ENCODE measurements at regions not wholly inside any gene's neighbourhood (a gene's known extent, or its start where the extent isn't known, plus 50 kb on each side); places are given as distances from the start of the nearest gene placed in this dataset.

- TF ChIP-seq POLR2AphosphoS5 (IDR thresholded peaks at IDR 0.05; ENCODE audit: low read depth, low read length) = no peak
- TF ChIP-seq YY1 (IDR thresholded peaks at IDR 0.05; ENCODE audit: low read depth) = no peak
- no peak for TF ChIP-seq CTCF (IDR thresholded peaks at IDR 0.05)
- no peak for TF ChIP-seq EP300 (IDR thresholded peaks at IDR 0.05; ENCODE audit: borderline replicate concordance in 1 of 2, low read depth in 1 of 2, low read length in 1 of 2)
- no peak for TF ChIP-seq GATA2 (CRISPR knock-in tag; IDR thresholded peaks at IDR 0.05)
Observed at GRCh38 chr10:62632071-62632809, 172.3 kb upstream of the ADO start.

All from SK-N-SH (cell line).